SK-N-SH (cell line): ENCODE measurements at regions not wholly inside any gene's neighbourhood (a gene's known extent, or its start where the extent isn't known, plus 50 kb on each side); places are given as distances from the start of the nearest gene placed in this dataset.

Experiments
- CTCF ChIA-PET: fragments of 300-600, 350-600 bp; formaldehyde crosslinking; extraction: SDS; loops from one replicate; lab custom pipeline; 2021; lab: Yijun Ruan, JAX
- POLR2A ChIA-PET: fragments of 350-600 bp; sonication (Branson Sonifier 250); formaldehyde crosslinking; extraction: SDS; loops from one replicate; lab custom pipeline; 2020; ENCODE audit warnings: antibody characterized with exemption, inconsistent platforms; lab: Yijun Ruan, JAX
- DNase-seq: peaks from one replicate; pipeline ENCODE4 v3.0.0; 2012
- H2AFZ ChIP-seq: fragments of 200-600 bp; sonication (generic); 2 replicates; pipeline ENCODE4 v1.8.1; 2016; ENCODE audit warnings: antibody characterized with exemption, mild to moderate bottlenecking, low read depth
- H3F3A ChIP-seq: fragments of 200-600 bp; sonication (generic); replicated peaks from 2 replicates; pipeline ENCODE3; 2016; ENCODE audit warnings: antibody characterized with exemption, mild to moderate bottlenecking; ENCODE audit not compliant: insufficient read depth
- H3K27ac ChIP-seq, 2 experiments: fragments of 200-500 bp in 1 of 2; fragments of 200-600 bp in 1 of 2; sonication (Bioruptor generic) in 1 of 2; sonication (generic), shearing (Covaris generic) in 1 of 2; 2 replicates each; pipeline versions ENCODE4 v1.5.1 to v1.6.1; 2014 to 2016; ENCODE audit warnings: low read depth in 2 of 2, inconsistent platforms in 1 of 2, low read length in 1 of 2, mild to moderate bottlenecking in 1 of 2, mixed read lengths in 1 of 2
- H3K27me3 ChIP-seq: fragments of 200-600 bp; sonication (generic), shearing (Covaris generic); 2 replicates; pipeline ENCODE4 v1.6.1; 2016; ENCODE audit warnings: mixed run types; ENCODE audit not compliant: insufficient read depth
- H3K36me3 ChIP-seq, 2 experiments: fragments of 200-500 bp in 1 of 2; fragments of 200-600 bp in 1 of 2; sonication (Bioruptor generic) in 1 of 2; sonication (generic) in 1 of 2; replicated peaks in 1 of 2; 2 replicates each; pipeline versions ENCODE3 to v1.5.1; 2014 to 2016; ENCODE audit warnings: low read length in 1 of 2, mild to moderate bottlenecking in 1 of 2; ENCODE audit not compliant: insufficient read depth in 2 of 2, control insufficient read depth in 1 of 2
- H3K4me1 ChIP-seq, 2 experiments: fragments of 200-500 bp in 1 of 2; fragments of 200-600 bp in 1 of 2; sonication (Bioruptor generic) in 1 of 2; sonication (generic), shearing (Covaris generic) in 1 of 2; 2 replicates each; pipeline versions ENCODE4 v1.5.1 to v1.6.1; 2014 to 2016; ENCODE audit warnings: low read depth in 1 of 2, low read length in 1 of 2, mixed run types in 1 of 2; ENCODE audit not compliant: insufficient read depth in 2 of 2, control insufficient read depth in 1 of 2
- H3K4me2 ChIP-seq: fragments of 200-600 bp; sonication (generic), shearing (Covaris generic); 2 replicates; pipeline ENCODE4 v1.6.1; 2017; ENCODE audit warnings: mixed run types
- H3K4me3 ChIP-seq, 2 experiments: fragments of 200-500 bp in 1 of 2; fragments of 200-600 bp in 1 of 2; sonication (Bioruptor generic) in 1 of 2; sonication (generic), shearing (Covaris generic) in 1 of 2; 2 replicates each; pipeline versions ENCODE4 v1.5.1 to v1.8.1; 2014 to 2016; ENCODE audit warnings: low read depth in 2 of 2, inconsistent platforms in 1 of 2, low read length in 1 of 2, mild to moderate bottlenecking in 1 of 2, mixed read lengths in 1 of 2, moderate library complexity in 1 of 2
- H3K79me2 ChIP-seq: fragments of 200-600 bp; sonication (generic); 2 replicates; pipeline ENCODE4 v1.8.1; 2017; ENCODE audit warnings: mild to moderate bottlenecking; ENCODE audit not compliant: insufficient read depth
- H3K9ac ChIP-seq: fragments of 200-600 bp; sonication (generic); 2 replicates; pipeline ENCODE4 v1.6.1; 2017; ENCODE audit warnings: mixed run types
- H3K9me2 ChIP-seq: fragments of 200-600 bp; sonication (generic); 2 replicates; pipeline ENCODE4 v1.6.1; 2017; ENCODE audit warnings: mixed run types
- H3K9me3 ChIP-seq: fragments of 200-600 bp; sonication (generic); 2 replicates; pipeline ENCODE4 v1.6.1; 2017; ENCODE audit warnings: mixed run types, mild to moderate bottlenecking, moderate library complexity
- H4K20me1 ChIP-seq: fragments of 200-600 bp; sonication (generic); 2 replicates; pipeline ENCODE4 v1.6.1; 2017; ENCODE audit warnings: mild to moderate bottlenecking, mixed run types; ENCODE audit not compliant: insufficient read depth
- EZH2phosphoT487 ChIP-seq: fragments of 200-600 bp; sonication (generic); IDR thresholded peaks from 2 replicates; pipeline ENCODE4 v1.6.1; 2017; ENCODE audit warnings: low read depth, mixed run types, mild to moderate bottlenecking, antibody characterized with exemption, moderate library complexity, borderline replicate concordance
- MEF2A ChIP-seq: IDR thresholded peaks from 2 replicates; pipeline ENCODE4 v1.4.0; 2012; ENCODE audit warnings: low read depth, borderline replicate concordance
- POLR2AphosphoS5 ChIP-seq: IDR thresholded peaks from 2 replicates; pipeline ENCODE4 v1.6.1; 2012; ENCODE audit warnings: low read depth, low read length
- RXRA ChIP-seq: IDR thresholded peaks from 2 replicates; pipeline ENCODE4 v1.4.0; 2012; ENCODE audit warnings: low read depth, mild to moderate bottlenecking, borderline replicate concordance
- TAF1 ChIP-seq: IDR thresholded peaks from 2 replicates; pipeline ENCODE4 v1.6.1; 2012; ENCODE audit warnings: low read depth, mild to moderate bottlenecking, low read length, moderate library complexity, borderline replicate concordance
- YY1 ChIP-seq: IDR thresholded peaks from 2 replicates; pipeline ENCODE4 v1.4.0; 2012; ENCODE audit warnings: low read depth, mild to moderate bottlenecking
- WGBS: methylation state at CpG from one replicate; pipeline ENCODE4 v1.1.6; 2017; ENCODE audit warnings: low lambda C conversion rate; 5-methylcytosine and 5-hydroxymethylcytosine counted together
- TF ChIP-seq, protein P1 (sequence below): fragments of 150-350 bp; IDR thresholded peaks from 2 replicates; pipeline ENCODE4 v1.6.1; 2016; ENCODE audit warnings: mild to moderate bottlenecking, low read depth, low read length
- TF ChIP-seq, protein P2 (sequence below): IDR thresholded peaks from 2 replicates; pipeline ENCODE4 v1.4.0; 2012; ENCODE audit warnings: low read depth, borderline replicate concordance

DNA sequence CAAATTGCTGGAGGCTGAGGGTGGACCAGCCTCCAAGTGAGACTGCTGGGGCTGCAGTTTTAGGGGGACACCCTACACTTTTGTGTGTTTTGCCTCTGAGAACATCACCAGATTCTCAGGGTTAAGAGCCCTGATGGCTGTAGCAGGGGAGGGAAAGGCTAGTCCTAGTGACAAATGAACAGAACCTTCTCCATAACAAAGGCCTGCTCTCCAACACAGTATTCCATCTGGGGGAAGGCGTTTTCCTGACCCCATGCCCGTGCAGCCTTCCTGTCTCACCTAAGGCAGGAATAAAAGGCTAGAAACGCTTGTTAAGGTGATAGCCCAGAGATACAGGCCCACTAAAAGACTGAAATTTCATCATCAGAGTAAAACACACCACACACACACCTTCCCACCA is 50.2 kb upstream of the NSMCE3 start:
- no peaks in the 10 kb centered on the region for H3K27me3 ChIP-seq
- no peaks in the 10 kb centered on the region for H3K9me3 ChIP-seq
- H3K9ac ChIP-seq, result no peak overlapping the region
- no peaks in the 10 kb centered on the region for H3K36me3 ChIP-seq
- no peaks in the 10 kb centered on the region for H3K79me2 ChIP-seq
- WGBS, result 8% methylated on average over 3 of the region's 3 CpGs
- POLR2A ChIA-PET, result no interaction called here
- TF ChIP-seq YY1 (no peak), TAF1 (no peak), MEF2A (no peak), RXRA (no peak), EZH2phosphoT487 (no peak), POLR2AphosphoS5 (no peak)
- TF ChIP-seq, protein P1, sequence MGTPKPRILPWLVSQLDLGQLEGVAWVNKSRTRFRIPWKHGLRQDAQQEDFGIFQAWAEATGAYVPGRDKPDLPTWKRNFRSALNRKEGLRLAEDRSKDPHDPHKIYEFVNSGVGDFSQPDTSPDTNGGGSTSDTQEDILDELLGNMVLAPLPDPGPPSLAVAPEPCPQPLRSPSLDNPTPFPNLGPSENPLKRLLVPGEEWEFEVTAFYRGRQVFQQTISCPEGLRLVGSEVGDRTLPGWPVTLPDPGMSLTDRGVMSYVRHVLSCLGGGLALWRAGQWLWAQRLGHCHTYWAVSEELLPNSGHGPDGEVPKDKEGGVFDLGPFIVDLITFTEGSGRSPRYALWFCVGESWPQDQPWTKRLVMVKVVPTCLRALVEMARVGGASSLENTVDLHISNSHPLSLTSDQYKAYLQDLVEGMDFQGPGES, result no peak
- TF ChIP-seq, protein P2, sequence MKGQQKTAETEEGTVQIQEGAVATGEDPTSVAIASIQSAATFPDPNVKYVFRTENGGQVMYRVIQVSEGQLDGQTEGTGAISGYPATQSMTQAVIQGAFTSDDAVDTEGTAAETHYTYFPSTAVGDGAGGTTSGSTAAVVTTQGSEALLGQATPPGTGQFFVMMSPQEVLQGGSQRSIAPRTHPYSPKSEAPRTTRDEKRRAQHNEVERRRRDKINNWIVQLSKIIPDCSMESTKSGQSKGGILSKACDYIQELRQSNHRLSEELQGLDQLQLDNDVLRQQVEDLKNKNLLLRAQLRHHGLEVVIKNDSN, result no peak
- no peaks in the 10 kb centered on the region for H3K9me2 ChIP-seq
- no peak for DNase-seq
- no peak overlapping the region for H3K4me3 ChIP-seq
- H2AFZ ChIP-seq, result no peak overlapping the region
- no peak overlapping the region for H3K27ac ChIP-seq
- H4K20me1 ChIP-seq, result no peaks in the 10 kb centered on the region
- H3K4me1 ChIP-seq, result no peaks in the 10 kb centered on the region; a peak in 2 of 4 replicates
- H3F3A ChIP-seq, result peaks cover 3% of the 10 kb centered on the region
- CTCF ChIA-PET, result no interaction called here
- no peak overlapping the region for H3K4me2 ChIP-seq
